ENCODE measurements at regions not wholly inside any gene's neighbourhood (a gene's known extent, or its start where the extent isn't known, plus 50 kb on each side); places are given as distances from the start of the nearest gene placed in this dataset.

- no peak overlapping the region for H3K27ac ChIP-seq (ENCODE audit: low read depth in 2 of 2, low read length in 2 of 2)
- H3K36me3 ChIP-seq (ENCODE audit: control insufficient read depth in 2 of 2, insufficient read depth in 2 of 2, low read length in 2 of 2), result peaks cover 21 to 30% of the 10 kb centered on the region in 2 donors
- H3K4me1 ChIP-seq (ENCODE audit: control insufficient read depth in 2 of 2, insufficient read depth in 2 of 2, low read length in 2 of 2), result peaks cover 10 to 24% of the 10 kb centered on the region in 2 donors
- H3K4me3 ChIP-seq (ENCODE audit: low read length in 2 of 2), result no peak overlapping the region
- no peaks in the 10 kb centered on the region for H3K27me3 ChIP-seq (ENCODE audit: control insufficient read depth in 2 of 2, insufficient read depth in 2 of 2, low read length in 2 of 2)
- no peak overlapping the region for H3K9ac ChIP-seq (ENCODE audit: low read depth in 1 of 2, low read length in 2 of 2)
- H3K9me3 ChIP-seq (ENCODE audit: control insufficient read depth in 2 of 2, low read length in 2 of 2), result no peaks in the 10 kb centered on the region
Measured at GRCh38 chr12:124399622-124400021, 104.7 kb downstream of the RFLNA start.

DNA sequence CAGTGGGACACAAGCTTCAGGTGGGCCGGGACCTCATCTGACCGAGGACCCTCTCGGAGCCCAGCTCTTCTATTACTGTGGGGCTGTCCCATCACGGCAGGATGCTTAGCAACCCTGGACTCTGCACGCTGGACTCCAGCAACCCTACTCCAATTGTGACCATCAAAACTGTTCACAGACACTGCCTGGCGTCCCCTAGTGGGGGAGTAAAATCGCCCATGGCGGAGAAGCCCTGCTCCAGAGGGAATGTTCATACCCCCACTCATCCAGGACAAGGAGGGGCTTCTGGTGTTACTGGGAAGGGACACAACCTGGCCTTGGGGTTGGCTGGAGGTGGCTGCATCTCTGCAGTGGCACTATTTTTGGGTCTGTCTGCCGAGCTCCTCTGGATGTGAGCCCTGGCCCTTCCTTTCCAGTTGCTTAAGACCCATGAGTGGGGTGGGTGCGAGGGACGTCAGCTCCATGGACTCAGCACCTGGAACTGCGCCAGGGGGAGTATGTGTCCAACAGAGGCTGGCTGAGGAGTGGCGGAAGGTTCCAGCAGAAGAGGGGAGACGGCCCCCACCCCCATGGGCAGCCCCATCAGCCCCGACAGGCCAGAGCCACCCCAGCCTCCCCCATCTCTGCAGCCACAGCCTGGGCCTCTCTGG, 103.8 kb downstream of the RFLNA start:
- no peaks in the 10 kb centered on the region for H3K9me3 ChIP-seq (ENCODE audit: control insufficient read depth in 2 of 2, low read length in 2 of 2)
- H3K27ac ChIP-seq (ENCODE audit: low read depth in 2 of 2, low read length in 2 of 2), result no peak overlapping the region
- peaks cover 14 to 29% of the 10 kb centered on the region in 2 donors for H3K4me1 ChIP-seq (ENCODE audit: control insufficient read depth in 2 of 2, insufficient read depth in 2 of 2, low read length in 2 of 2)
- H3K36me3 ChIP-seq (ENCODE audit: control insufficient read depth in 2 of 2, insufficient read depth in 2 of 2, low read length in 2 of 2), result peaks cover 30 to 36% of the 10 kb centered on the region in 2 donors
- H3K27me3 ChIP-seq (ENCODE audit: control insufficient read depth in 2 of 2, insufficient read depth in 2 of 2, low read length in 2 of 2), result no peaks in the 10 kb centered on the region
- H3K4me3 ChIP-seq (ENCODE audit: low read length in 2 of 2), result no peak overlapping the region
- H3K9ac ChIP-seq (ENCODE audit: low read depth in 1 of 2, low read length in 2 of 2), result no peak overlapping the region

DNA sequence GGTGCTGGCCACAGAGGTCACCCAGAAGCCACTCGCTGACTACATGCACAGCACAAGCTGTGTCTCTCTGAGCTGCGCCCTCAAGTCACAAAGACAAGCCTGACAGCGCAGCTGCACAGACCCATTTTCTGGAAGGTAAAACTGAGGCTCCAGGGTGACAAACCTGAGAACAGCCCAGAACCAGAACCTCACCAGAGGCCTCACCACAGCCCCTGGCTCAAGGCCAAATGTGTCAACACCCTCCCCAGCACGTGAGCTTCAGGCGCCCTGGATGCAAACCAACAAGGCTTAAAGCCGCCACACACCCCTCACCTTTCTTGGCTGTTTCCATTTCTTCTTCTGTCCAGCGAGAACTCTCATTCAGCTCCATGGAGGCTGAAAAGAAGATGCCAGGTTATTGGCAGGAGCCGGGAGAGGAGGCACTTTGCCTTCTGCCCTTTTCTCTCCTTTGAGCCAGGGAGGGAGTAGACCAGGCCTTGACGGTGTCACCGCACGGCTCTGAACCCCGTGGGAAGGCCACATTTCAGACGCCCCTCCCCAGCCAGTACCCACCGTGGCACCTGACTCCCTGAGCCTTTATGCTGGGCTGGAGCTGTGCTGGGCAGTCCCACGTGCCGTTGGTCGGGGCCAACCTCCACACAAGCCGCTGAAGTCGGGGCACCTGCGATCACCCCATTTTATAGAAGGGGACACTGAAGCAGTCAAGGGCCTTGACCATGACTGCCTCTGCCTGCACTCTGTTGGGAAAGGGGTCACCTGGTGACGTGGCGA, 103.1 kb downstream of the RFLNA start:
- H3K27me3 ChIP-seq (ENCODE audit: control insufficient read depth in 2 of 2, insufficient read depth in 2 of 2, low read length in 2 of 2), result no peaks in the 10 kb centered on the region

DNA sequence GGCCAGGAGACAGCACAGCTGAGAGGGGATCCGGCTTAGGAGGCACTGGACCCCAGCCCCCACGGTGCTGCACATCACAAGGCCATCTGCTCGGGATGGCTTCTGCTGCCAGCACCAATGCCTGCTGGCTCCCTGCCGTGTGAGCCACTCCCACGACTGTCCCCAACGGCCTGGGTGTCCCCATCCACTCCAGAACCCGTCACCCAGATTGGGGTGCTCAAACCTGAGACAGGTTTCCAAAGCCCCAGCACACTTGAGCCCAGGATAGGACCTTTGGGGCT, 102.4 kb downstream of the RFLNA start:
- Histone ChIP-seq H3K4me3 (ENCODE audit: low read length in 2 of 2) (no peak overlapping the region), H3K9ac (ENCODE audit: low read depth in 1 of 2, low read length in 2 of 2) (no peak overlapping the region), H3K36me3 (ENCODE audit: control insufficient read depth in 2 of 2, insufficient read depth in 2 of 2, low read length in 2 of 2) (peaks cover 30 to 34% of the 10 kb centered on the region in 2 donors), H3K9me3 (ENCODE audit: control insufficient read depth in 2 of 2, low read length in 2 of 2) (no peaks in the 10 kb centered on the region), H3K27me3 (ENCODE audit: control insufficient read depth in 2 of 2, insufficient read depth in 2 of 2, low read length in 2 of 2) (no peaks in the 10 kb centered on the region), H3K4me1 (ENCODE audit: control insufficient read depth in 2 of 2, insufficient read depth in 2 of 2, low read length in 2 of 2) (peaks cover 27 to 43% of the 10 kb centered on the region in 2 donors), H3K27ac (ENCODE audit: low read depth in 2 of 2, low read length in 2 of 2) (peak overlapping the region in 1 of 2 donors; percentile 12)

More for the DNA sequence above, 103.1 kb downstream of the RFLNA start:
- no peak overlapping the region for H3K27ac ChIP-seq (ENCODE audit: low read depth in 2 of 2, low read length in 2 of 2)
- no peak overlapping the region for H3K9ac ChIP-seq (ENCODE audit: low read depth in 1 of 2, low read length in 2 of 2)
- H3K4me1 ChIP-seq (ENCODE audit: control insufficient read depth in 2 of 2, insufficient read depth in 2 of 2, low read length in 2 of 2), result peaks cover 21 to 36% of the 10 kb centered on the region in 2 donors
- H3K4me3 ChIP-seq (ENCODE audit: low read length in 2 of 2), result no peak overlapping the region
- no peaks in the 10 kb centered on the region for H3K9me3 ChIP-seq (ENCODE audit: control insufficient read depth in 2 of 2, low read length in 2 of 2)
- H3K36me3 ChIP-seq (ENCODE audit: control insufficient read depth in 2 of 2, insufficient read depth in 2 of 2, low read length in 2 of 2), result peaks cover 33 to 36% of the 10 kb centered on the region in 2 donors

GRCh38 chr12:124396544-124397398, 101.9 kb downstream of the RFLNA start:
- Histone ChIP-seq H3K4me1 (ENCODE audit: control insufficient read depth in 2 of 2, insufficient read depth in 2 of 2, low read length in 2 of 2) (peaks cover 33 to 48% of the 10 kb centered on the region in 2 donors), H3K27me3 (ENCODE audit: control insufficient read depth in 2 of 2, insufficient read depth in 2 of 2, low read length in 2 of 2) (no peaks in the 10 kb centered on the region), H3K4me3 (ENCODE audit: low read length in 2 of 2) (no peak overlapping the region), H3K27ac (ENCODE audit: low read depth in 2 of 2, low read length in 2 of 2) (peak overlapping the region; percentile 17 to 43), H3K36me3 (ENCODE audit: control insufficient read depth in 2 of 2, insufficient read depth in 2 of 2, low read length in 2 of 2) (peaks cover 30 to 34% of the 10 kb centered on the region in 2 donors), H3K9me3 (ENCODE audit: control insufficient read depth in 2 of 2, low read length in 2 of 2) (no peaks in the 10 kb centered on the region), H3K9ac (ENCODE audit: low read depth in 1 of 2, low read length in 2 of 2) (no peak overlapping the region)

DNA sequence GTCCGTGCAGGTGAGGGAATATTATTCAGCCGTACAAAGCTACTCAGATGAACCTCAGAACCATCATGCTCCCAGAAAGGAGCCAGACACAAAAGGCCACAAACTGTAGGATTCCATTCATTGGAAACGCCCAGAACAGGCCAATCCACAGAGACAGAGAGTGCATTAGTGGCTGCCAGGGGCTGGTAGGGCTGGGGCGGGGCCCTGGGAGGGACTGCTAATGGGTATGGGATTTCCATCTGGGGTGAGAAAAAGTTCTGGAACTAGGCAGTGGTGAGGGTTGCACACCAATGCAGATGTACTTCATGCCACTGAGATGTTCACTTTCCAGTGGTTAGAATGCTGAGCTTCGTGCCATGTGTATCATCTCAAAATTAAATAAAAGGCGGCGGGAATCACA, 101.1 kb downstream of the RFLNA start:
- Histone ChIP-seq H3K9me3 (ENCODE audit: control insufficient read depth in 2 of 2, low read length in 2 of 2) (no peaks in the 10 kb centered on the region), H3K27me3 (ENCODE audit: control insufficient read depth in 2 of 2, insufficient read depth in 2 of 2, low read length in 2 of 2) (no peaks in the 10 kb centered on the region), H3K4me3 (ENCODE audit: low read length in 2 of 2) (no peak overlapping the region), H3K36me3 (ENCODE audit: control insufficient read depth in 2 of 2, insufficient read depth in 2 of 2, low read length in 2 of 2) (peaks cover 30 to 34% of the 10 kb centered on the region in 2 donors), H3K27ac (ENCODE audit: low read depth in 2 of 2, low read length in 2 of 2) (peak overlapping the region in 1 of 2 donors; percentile 43), H3K9ac (ENCODE audit: low read depth in 1 of 2, low read length in 2 of 2) (no peak overlapping the region), H3K4me1 (ENCODE audit: control insufficient read depth in 2 of 2, insufficient read depth in 2 of 2, low read length in 2 of 2) (peaks cover 39 to 51% of the 10 kb centered on the region in 2 donors)

DNA sequence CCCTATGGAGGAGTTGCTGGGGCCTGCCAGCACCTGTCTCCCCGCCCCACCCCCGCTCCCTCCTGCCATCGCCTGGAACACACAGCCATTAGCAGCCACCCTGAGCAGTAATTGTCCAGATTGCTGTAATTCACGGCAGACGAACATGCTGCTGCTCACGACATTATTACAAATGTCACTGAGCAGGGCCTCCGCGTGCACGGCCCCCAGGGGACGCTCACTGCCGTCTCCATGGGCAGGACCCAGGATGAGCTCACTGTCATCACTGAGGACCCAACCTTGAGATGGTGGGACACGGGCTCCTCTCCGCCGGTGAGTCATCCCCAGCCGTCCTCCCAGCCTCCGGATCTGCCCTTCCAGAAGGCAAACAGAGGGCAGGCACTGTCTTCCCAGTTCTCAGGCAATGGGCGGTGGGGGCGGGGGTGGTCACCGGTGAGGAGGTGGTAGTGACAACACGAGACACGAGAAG, 100.4 kb downstream of the RFLNA start:
- Histone ChIP-seq H3K9ac (ENCODE audit: low read depth in 1 of 2, low read length in 2 of 2) (no peak overlapping the region), H3K27me3 (ENCODE audit: control insufficient read depth in 2 of 2, insufficient read depth in 2 of 2, low read length in 2 of 2) (no peaks in the 10 kb centered on the region), H3K9me3 (ENCODE audit: control insufficient read depth in 2 of 2, low read length in 2 of 2) (no peaks in the 10 kb centered on the region), H3K4me1 (ENCODE audit: control insufficient read depth in 2 of 2, insufficient read depth in 2 of 2, low read length in 2 of 2) (peaks cover 42 to 51% of the 10 kb centered on the region in 2 donors), H3K36me3 (ENCODE audit: control insufficient read depth in 2 of 2, insufficient read depth in 2 of 2, low read length in 2 of 2) (peaks cover 27 to 28% of the 10 kb centered on the region in 2 donors), H3K4me3 (ENCODE audit: low read length in 2 of 2) (no peak overlapping the region), H3K27ac (ENCODE audit: low read depth in 2 of 2, low read length in 2 of 2) (peak overlapping the region in 1 of 2 donors; percentile 9)

- peaks cover 48 to 57% of the 10 kb centered on the region in 2 donors for H3K4me1 ChIP-seq (ENCODE audit: control insufficient read depth in 2 of 2, insufficient read depth in 2 of 2, low read length in 2 of 2)
- peaks cover 23 to 25% of the 10 kb centered on the region in 2 donors for H3K36me3 ChIP-seq (ENCODE audit: control insufficient read depth in 2 of 2, insufficient read depth in 2 of 2, low read length in 2 of 2)
- H3K9ac ChIP-seq (ENCODE audit: low read depth in 1 of 2, low read length in 2 of 2), result no peak overlapping the region
- H3K27ac ChIP-seq (ENCODE audit: low read depth in 2 of 2, low read length in 2 of 2), result no peak overlapping the region
- H3K4me3 ChIP-seq (ENCODE audit: low read length in 2 of 2), result no peak overlapping the region
- no peaks in the 10 kb centered on the region for H3K27me3 ChIP-seq (ENCODE audit: control insufficient read depth in 2 of 2, insufficient read depth in 2 of 2, low read length in 2 of 2)
- no peaks in the 10 kb centered on the region for H3K9me3 ChIP-seq (ENCODE audit: control insufficient read depth in 2 of 2, low read length in 2 of 2)
Measured at GRCh38 chr12:124394462-124395128, 99.7 kb downstream of the RFLNA start.

- no peaks in the 10 kb centered on the region for H3K27me3 ChIP-seq (ENCODE audit: control insufficient read depth in 2 of 2, insufficient read depth in 2 of 2, low read length in 2 of 2)
- no peaks in the 10 kb centered on the region for H3K9me3 ChIP-seq (ENCODE audit: control insufficient read depth in 2 of 2, low read length in 2 of 2)
- peaks cover 53 to 60% of the 10 kb centered on the region in 2 donors for H3K4me1 ChIP-seq (ENCODE audit: control insufficient read depth in 2 of 2, insufficient read depth in 2 of 2, low read length in 2 of 2)
- H3K36me3 ChIP-seq (ENCODE audit: control insufficient read depth in 2 of 2, insufficient read depth in 2 of 2, low read length in 2 of 2), result peaks cover 23 to 25% of the 10 kb centered on the region in 2 donors
- H3K27ac ChIP-seq (ENCODE audit: low read depth in 2 of 2, low read length in 2 of 2), result peak overlapping the region; percentile 64 to 94
- H3K4me3 ChIP-seq (ENCODE audit: low read length in 2 of 2), result no peak overlapping the region
- peak overlapping the region in 1 of 2 donors; percentile 58 for H3K9ac ChIP-seq (ENCODE audit: low read depth in 1 of 2, low read length in 2 of 2)
Measured at GRCh38 chr12:124393831-124394230, 98.9 kb downstream of the RFLNA start.
